H54 (cell line): ENCODE measurements at regions not wholly inside any gene's neighbourhood (a gene's known extent, or its start where the extent isn't known, plus 50 kb on each side); places are given as distances from the start of the nearest gene placed in this dataset.

Experiments used
- DNase-seq: peaks from one replicate; pipeline ENCODE4 v3.0.0; 2011; ENCODE audit warnings: low spot score, mixed read lengths; ENCODE audit not compliant: insufficient read length
- FAIRE-seq: peaks from 3 replicates; lab custom pipeline; 2011; peaks lifted over from hg19 to GRCh38; lab: Jason Lieb, UNC
- POLR2A ChIP-seq: IDR thresholded peaks from 2 replicates; pipeline ENCODE4 v1.6.1; 2011; ENCODE audit warnings: low read depth, mild to moderate bottlenecking, low read length

- DNase-seq (no peak), FAIRE-seq (no peak)
- no peak for TF ChIP-seq POLR2A
These were observed 1579.9 kb downstream of the MRPL39 start for GRCh38 chr21:24027396-24027795.

- FAIRE-seq = no peak
- DNase-seq = no peak
- TF ChIP-seq POLR2A = no peak
These were observed 1582.2 kb downstream of the MRPL39 start for GRCh38 chr21:24025101-24025500.

DNA sequence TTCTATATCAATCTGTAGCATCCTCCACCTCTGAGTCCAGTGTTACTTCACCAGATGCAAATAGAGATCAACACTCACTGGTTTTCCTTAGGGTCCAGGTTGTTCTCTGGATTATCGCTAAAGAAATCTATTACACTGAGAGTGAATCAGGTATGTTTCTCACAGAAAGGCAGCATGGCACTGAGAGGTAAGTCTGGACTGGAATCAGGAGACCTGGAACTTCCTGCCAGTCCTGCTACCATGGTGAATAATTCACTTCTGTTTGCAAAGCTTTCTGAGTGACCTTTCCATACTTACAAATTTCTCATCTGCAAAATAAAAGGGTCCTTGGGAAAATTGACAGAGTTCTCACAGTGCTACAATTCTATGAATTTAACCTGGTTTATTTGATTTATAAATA lies 1583.3 kb downstream of the MRPL39 start:
- DNase-seq = no peak
- TF ChIP-seq POLR2A = no peak
- FAIRE-seq = no peak

GRCh38 chr21:24023402-24023801 lies 1583.9 kb downstream of the MRPL39 start:
- FAIRE-seq = no peak
- no peak for TF ChIP-seq POLR2A
- DNase-seq = no peak

GRCh38 chr21:24014381-24014780 lies 1592.9 kb downstream of the MRPL39 start:
- FAIRE-seq = no peak
- no peak for TF ChIP-seq POLR2A
- no peak for DNase-seq

- no peak for TF ChIP-seq POLR2A
- no peak for DNase-seq
- FAIRE-seq = no peak
These were observed 1596.2 kb downstream of the MRPL39 start for GRCh38 chr21:24011087-24011486.

- no peak for TF ChIP-seq POLR2A
- DNase-seq (no peak), FAIRE-seq (no peak)
These were observed 1599.7 kb downstream of the MRPL39 start for GRCh38 chr21:24007592-24007991.

GRCh38 chr21:23986987-23987386 lies 1620.3 kb downstream of the MRPL39 start:
- no peak for TF ChIP-seq POLR2A
- DNase-seq = no peak
- FAIRE-seq = no peak

- FAIRE-seq = no peak
These were observed 1621.1 kb downstream of the MRPL39 start for GRCh38 chr21:23986214-23986613.

DNA sequence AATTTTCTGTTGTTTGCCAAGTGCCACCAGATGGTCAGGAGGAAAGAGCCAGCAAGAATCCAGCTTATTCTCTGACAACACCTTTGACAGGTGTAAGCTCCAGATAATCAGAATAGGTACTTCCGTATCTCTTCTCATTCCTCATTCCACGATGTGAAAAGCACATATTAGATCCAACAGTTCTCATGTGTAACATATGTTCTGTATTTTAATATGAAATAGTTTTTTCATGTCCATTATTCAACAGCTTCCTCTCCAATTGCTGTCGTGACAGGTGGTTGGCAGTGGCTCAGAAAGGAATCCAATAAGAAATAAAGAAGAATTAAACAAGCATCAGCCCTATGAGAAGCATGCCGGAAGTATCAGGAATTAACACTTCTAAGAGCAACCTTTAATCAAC lies 1624.7 kb downstream of the MRPL39 start:
- no peak for TF ChIP-seq POLR2A
- FAIRE-seq = no peak
- no peak for DNase-seq

More at GRCh38 chr21:23986214-23986613, 1621.1 kb downstream of the MRPL39 start:
- DNase-seq = no peak
- no peak for TF ChIP-seq POLR2A

GRCh38 chr21:23977971-23978370 lies 1629.3 kb downstream of the MRPL39 start:
- DNase-seq (no peak), FAIRE-seq (no peak)
- TF ChIP-seq POLR2A = no peak

GRCh38 chr21:23968722-23969647 lies 1638.3 kb downstream of the MRPL39 start:
- TF ChIP-seq POLR2A = no peak
- FAIRE-seq (no peak), DNase-seq (peak; percentile 9)

DNA sequence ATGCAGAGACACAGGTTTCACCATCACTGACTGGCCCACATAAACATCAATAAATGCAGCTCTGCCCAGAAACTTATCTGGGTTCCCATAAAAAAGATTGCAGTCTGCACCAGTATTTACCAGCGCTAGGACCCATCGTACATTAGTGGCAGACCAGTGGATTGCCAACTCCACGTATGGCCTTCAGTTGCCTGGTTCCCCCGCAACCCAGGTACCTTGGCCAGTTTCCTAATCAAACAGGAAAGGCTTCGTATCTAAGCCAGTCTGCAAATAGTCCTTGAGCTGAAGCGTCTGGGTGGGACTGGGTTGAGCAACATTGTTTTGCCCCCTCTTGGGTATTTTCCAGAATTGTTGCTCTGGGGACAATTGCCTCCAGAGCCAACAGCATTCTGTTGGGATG lies 1639.3 kb downstream of the MRPL39 start:
- FAIRE-seq = no peak
- no peak for DNase-seq

GRCh38 chr21:23963454-23963853 lies 1643.8 kb downstream of the MRPL39 start:
- no peak for FAIRE-seq
- DNase-seq = no peak
- TF ChIP-seq POLR2A = no peak

More for the DNA sequence above, 1639.3 kb downstream of the MRPL39 start:
- no peak for TF ChIP-seq POLR2A

DNA sequence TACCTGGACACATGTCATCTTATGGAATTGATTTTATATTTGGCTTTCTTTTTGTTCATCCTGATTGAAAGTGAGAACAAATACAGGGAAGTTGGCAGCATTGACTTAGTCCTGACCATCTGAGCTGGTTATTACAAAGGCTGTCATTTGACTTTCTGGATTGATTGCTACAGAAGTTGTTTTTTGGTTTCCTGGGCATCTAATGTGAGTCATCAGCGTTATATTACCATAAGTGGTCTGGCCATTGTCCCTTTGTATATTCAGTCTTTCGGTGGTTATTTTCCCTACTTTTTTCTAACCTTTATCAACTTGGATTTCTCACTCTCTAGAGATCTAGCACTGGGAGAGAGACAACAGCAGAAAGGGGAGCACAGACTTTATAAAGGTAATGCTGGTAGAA lies 1646.5 kb downstream of the MRPL39 start:
- no peak for TF ChIP-seq POLR2A
- FAIRE-seq (no peak), DNase-seq (no peak)
